ENCODE measurements at regions not wholly inside any gene's neighbourhood (a gene's known extent, or its start where the extent isn't known, plus 50 kb on each side); places are given as distances from the start of the nearest gene placed in this dataset.

DNA sequence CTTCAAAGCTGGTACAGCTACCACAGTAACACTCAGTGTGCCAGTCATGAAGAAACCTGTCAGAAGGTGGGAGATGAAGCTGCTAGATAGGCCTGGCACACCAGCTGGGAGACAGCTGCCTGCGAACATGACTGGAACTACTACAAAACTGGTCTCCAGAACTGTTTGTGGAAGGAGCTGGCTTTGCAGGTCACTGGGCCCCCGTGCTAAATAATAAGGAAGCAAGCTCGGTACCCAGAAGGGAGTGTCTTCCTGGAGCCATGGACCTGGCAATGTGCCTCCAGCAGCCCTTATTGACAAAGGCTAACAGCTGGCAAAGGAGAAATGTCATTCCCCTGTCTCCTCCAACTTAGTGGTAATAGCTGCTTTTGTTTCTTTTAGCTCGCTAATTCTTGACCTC lies 1217.6 kb upstream of the LRRN3 start:
- 16 to 25% (median 18%) methylated on average over 4 of the region's 4 CpGs for WGBS, 3 donors
- DNase-seq, result no peak
- ATAC-seq, result no peak
- TF ChIP-seq, protein P1, sequence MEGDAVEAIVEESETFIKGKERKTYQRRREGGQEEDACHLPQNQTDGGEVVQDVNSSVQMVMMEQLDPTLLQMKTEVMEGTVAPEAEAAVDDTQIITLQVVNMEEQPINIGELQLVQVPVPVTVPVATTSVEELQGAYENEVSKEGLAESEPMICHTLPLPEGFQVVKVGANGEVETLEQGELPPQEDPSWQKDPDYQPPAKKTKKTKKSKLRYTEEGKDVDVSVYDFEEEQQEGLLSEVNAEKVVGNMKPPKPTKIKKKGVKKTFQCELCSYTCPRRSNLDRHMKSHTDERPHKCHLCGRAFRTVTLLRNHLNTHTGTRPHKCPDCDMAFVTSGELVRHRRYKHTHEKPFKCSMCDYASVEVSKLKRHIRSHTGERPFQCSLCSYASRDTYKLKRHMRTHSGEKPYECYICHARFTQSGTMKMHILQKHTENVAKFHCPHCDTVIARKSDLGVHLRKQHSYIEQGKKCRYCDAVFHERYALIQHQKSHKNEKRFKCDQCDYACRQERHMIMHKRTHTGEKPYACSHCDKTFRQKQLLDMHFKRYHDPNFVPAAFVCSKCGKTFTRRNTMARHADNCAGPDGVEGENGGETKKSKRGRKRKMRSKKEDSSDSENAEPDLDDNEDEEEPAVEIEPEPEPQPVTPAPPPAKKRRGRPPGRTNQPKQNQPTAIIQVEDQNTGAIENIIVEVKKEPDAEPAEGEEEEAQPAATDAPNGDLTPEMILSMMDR (IDR thresholded peaks at IDR 0.05), result no peak
- H3K27me3 ChIP-seq (ENCODE audit: insufficient read depth in 3 of 3, low read length in 2 of 3), result no peaks in the 10 kb centered on the region
- H3K36me3 ChIP-seq (ENCODE audit: insufficient read depth in 1 of 2, low read depth in 1 of 2), result no peaks in the 10 kb centered on the region
- H3K4me3 ChIP-seq, result no peak overlapping the region
- no peaks in the 10 kb centered on the region for H3K9me3 ChIP-seq
- H3K4me1 ChIP-seq, result no peaks in the 10 kb centered on the region
- intact Hi-C loops (cut with DNase I), result no loop called here
- no peak overlapping the region for H3K27ac ChIP-seq

DNA sequence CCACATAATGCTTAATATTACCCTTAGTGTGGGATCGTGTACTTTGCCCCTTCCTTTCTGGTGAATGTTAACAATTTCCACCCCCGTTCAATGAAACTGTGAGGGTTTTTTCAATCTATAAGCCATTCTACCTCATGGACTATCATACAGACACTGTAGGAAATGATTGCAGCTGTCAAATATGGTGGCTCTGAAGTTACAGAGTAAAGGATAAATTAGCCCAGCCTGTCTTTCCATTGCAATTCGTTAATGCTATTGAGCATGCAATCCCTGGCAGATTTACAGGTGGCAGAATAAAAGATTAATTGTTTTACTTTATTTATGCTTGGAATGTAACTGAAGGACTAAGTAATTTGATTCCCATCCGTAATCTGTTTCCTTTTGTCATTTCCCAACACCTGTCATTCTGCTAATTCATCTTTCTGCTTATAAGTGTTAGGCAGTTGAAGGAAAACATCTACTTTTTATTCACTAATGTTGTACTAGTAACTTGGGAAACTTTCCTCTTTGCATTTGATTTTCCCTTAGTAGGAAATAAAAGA lies 1211.6 kb upstream of the LRRN3 start:
- Histone ChIP-seq H3K4me3 (no peak overlapping the region), H3K36me3 (ENCODE audit: insufficient read depth in 1 of 2, low read depth in 1 of 2) (no peaks in the 10 kb centered on the region), H3K9me3 (no peaks in the 10 kb centered on the region), H3K27ac (no peak overlapping the region), H3K27me3 (ENCODE audit: insufficient read depth in 3 of 3, low read length in 2 of 3) (no peaks in the 10 kb centered on the region), H3K4me1 (no peaks in the 10 kb centered on the region)
- no peak for ATAC-seq
- DNase-seq, result no peak
- WGBS, 3 donors, result 16 to 25% (median 22%) methylated on average over 4 of the region's 4 CpGs
- TF ChIP-seq, protein P1 (IDR thresholded peaks at IDR 0.05), result no peak
- intact Hi-C loops (cut with DNase I), result no loop called here

DNA sequence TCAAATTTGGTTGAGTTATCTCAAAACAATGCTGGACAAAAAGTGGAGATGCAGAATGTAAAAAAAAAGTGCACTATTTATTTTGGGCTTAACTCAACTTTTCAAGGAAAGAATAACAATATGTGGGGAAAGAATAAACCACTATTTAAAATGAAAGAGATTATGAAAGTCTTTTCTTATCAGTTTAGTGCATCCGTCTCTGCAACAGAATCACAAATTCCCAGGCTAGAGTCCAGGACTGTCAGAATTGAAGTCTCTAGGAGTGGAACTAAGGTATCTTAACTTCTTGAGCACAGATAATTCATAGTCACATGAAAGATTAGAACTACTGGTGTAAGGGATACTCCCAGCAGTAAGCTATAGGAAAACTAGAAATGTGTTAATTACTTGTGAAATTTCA lies 1200.3 kb upstream of the LRRN3 start:
- no peaks in the 10 kb centered on the region for H3K36me3 ChIP-seq (ENCODE audit: insufficient read depth in 1 of 2, low read depth in 1 of 2)
- intact Hi-C loops (cut with DNase I), result no loop called here
- no peak overlapping the region for H3K4me3 ChIP-seq
- no peaks in the 10 kb centered on the region for H3K9me3 ChIP-seq
- TF ChIP-seq, protein P1 (IDR thresholded peaks at IDR 0.05), result no peak
- no peaks in the 10 kb centered on the region for H3K4me1 ChIP-seq
- H3K27ac ChIP-seq, result no peak overlapping the region
- no peaks in the 10 kb centered on the region for H3K27me3 ChIP-seq (ENCODE audit: insufficient read depth in 3 of 3, low read length in 2 of 3)
- ATAC-seq (no peak), DNase-seq (no peak)
- 50 to 71% (median 56%) methylated on average over 1 of the region's 1 CpG for WGBS, 3 donors

DNA sequence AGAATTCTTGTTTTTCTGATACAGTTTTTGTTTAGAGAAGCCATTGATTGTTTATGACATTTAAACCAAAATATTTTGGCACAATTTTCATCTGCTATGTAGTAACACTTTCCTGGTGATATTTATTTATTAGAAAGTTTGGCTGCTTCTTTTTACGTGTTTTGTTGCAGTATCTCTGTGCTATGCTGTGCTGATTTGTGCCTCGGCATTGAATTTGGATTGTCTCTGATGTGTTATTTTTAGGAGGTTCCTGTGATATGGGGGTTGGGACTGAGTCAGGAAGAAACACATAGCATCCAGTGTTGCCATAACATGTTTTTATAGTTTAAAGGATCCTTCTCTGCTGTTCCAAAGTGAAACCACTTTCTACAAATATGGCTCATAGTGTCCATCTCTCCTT lies 1197.7 kb upstream of the LRRN3 start:
- Histone ChIP-seq H3K9me3 (no peaks in the 10 kb centered on the region), H3K27me3 (ENCODE audit: insufficient read depth in 3 of 3, low read length in 2 of 3) (no peaks in the 10 kb centered on the region), H3K36me3 (ENCODE audit: insufficient read depth in 1 of 2, low read depth in 1 of 2) (no peaks in the 10 kb centered on the region), H3K4me1 (no peaks in the 10 kb centered on the region), H3K4me3 (no peak overlapping the region), H3K27ac (no peak overlapping the region)
- TF ChIP-seq, protein P1 (IDR thresholded peaks at IDR 0.05), result no peak
- ATAC-seq, result no peak
- 33 to 54% (median 40%) methylated on average over 2 of the region's 2 CpGs for WGBS, 3 donors
- intact Hi-C loops (cut with DNase I), result no loop called here
- no peak for DNase-seq

- intact Hi-C loops (cut with DNase I), result no loop called here
- no peaks in the 10 kb centered on the region for H3K27me3 ChIP-seq (ENCODE audit: insufficient read depth in 3 of 3, low read length in 2 of 3)
- H3K36me3 ChIP-seq (ENCODE audit: insufficient read depth in 1 of 2, low read depth in 1 of 2), result no peaks in the 10 kb centered on the region
- ATAC-seq (no peak), DNase-seq (no peak)
- 36 to 50% (median 49%) methylated on average over 3 of the region's 3 CpGs for WGBS, 3 donors
- no peak overlapping the region for H3K27ac ChIP-seq
- no peaks in the 10 kb centered on the region for H3K4me1 ChIP-seq
- TF ChIP-seq, protein P1 (IDR thresholded peaks at IDR 0.05), result no peak
- no peak overlapping the region for H3K4me3 ChIP-seq
- H3K9me3 ChIP-seq, result no peaks in the 10 kb centered on the region
Observed at GRCh38 chr7:109895536-109895935, 1195.4 kb upstream of the LRRN3 start.
